Liver (tissue), 3 donors: ENCODE measurements at regions not wholly inside any gene's neighbourhood (a gene's known extent, or its start where the extent isn't known, plus 50 kb on each side); places are given as distances from the start of the nearest gene placed in this dataset.

Experiments used
- RAD21 ChIP-seq, 2 donors: IDR thresholded peaks; 2 replicates each; pipeline ENCODE4 v1.6.1; 2016; ENCODE audit warnings: antibody characterized with exemption in 2 of 2, mild to moderate bottlenecking in 2 of 2
- RXRA ChIP-seq, 2 donors: IDR thresholded peaks; 2 replicates each; pipeline ENCODE4 v1.6.1; 2017 to 2018; ENCODE audit warnings: antibody characterized with exemption in 2 of 2, mild to moderate bottlenecking in 1 of 2
- SP1 ChIP-seq: IDR thresholded peaks from 2 replicates; pipeline ENCODE4 v1.6.1; 2018; ENCODE audit warnings: antibody characterized with exemption, mild to moderate bottlenecking
- TF ChIP-seq, protein P1 (sequence below): fragments of 150-350 bp; IDR thresholded peaks from 2 replicates; pipeline ENCODE4 v1.5.1; 2017; ENCODE audit warnings: improper control_type of control experiment, low read depth, low read length; ENCODE audit not compliant: missing input control
- TF ChIP-seq, protein P2 (sequence below): IDR thresholded peaks from 2 replicates; pipeline ENCODE4 v1.6.1; 2016; ENCODE audit warnings: antibody characterized with exemption, mild to moderate bottlenecking
- TF ChIP-seq, protein P3 (sequence below): IDR thresholded peaks from 2 replicates; pipeline ENCODE4 v1.6.1; 2016; ENCODE audit warnings: antibody characterized with exemption
- donor health status: healthy.
- donor health status: healthy.

DNA sequence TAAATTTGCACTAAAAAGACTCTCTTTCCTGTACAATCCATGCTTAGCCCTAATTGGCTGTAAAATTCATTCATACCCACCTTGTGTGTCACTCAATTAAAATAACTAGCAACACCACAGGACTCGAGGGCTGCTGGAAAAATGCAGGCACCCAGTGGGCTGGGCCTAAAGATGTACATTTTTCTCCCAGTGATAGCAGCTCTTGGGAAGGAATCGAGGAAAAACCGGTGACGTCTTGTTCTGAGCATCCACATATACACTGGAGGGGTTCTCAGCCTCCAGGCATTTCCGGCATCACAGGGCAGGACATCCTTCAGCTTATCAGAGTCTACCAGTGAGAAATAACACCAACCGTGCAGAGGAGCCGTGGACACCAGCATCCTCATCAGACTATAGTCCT, 85.8 kb upstream of the PITRM1 start:
- TF ChIP-seq, protein P1, sequence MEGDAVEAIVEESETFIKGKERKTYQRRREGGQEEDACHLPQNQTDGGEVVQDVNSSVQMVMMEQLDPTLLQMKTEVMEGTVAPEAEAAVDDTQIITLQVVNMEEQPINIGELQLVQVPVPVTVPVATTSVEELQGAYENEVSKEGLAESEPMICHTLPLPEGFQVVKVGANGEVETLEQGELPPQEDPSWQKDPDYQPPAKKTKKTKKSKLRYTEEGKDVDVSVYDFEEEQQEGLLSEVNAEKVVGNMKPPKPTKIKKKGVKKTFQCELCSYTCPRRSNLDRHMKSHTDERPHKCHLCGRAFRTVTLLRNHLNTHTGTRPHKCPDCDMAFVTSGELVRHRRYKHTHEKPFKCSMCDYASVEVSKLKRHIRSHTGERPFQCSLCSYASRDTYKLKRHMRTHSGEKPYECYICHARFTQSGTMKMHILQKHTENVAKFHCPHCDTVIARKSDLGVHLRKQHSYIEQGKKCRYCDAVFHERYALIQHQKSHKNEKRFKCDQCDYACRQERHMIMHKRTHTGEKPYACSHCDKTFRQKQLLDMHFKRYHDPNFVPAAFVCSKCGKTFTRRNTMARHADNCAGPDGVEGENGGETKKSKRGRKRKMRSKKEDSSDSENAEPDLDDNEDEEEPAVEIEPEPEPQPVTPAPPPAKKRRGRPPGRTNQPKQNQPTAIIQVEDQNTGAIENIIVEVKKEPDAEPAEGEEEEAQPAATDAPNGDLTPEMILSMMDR = no peak
- TF ChIP-seq, protein P2, sequence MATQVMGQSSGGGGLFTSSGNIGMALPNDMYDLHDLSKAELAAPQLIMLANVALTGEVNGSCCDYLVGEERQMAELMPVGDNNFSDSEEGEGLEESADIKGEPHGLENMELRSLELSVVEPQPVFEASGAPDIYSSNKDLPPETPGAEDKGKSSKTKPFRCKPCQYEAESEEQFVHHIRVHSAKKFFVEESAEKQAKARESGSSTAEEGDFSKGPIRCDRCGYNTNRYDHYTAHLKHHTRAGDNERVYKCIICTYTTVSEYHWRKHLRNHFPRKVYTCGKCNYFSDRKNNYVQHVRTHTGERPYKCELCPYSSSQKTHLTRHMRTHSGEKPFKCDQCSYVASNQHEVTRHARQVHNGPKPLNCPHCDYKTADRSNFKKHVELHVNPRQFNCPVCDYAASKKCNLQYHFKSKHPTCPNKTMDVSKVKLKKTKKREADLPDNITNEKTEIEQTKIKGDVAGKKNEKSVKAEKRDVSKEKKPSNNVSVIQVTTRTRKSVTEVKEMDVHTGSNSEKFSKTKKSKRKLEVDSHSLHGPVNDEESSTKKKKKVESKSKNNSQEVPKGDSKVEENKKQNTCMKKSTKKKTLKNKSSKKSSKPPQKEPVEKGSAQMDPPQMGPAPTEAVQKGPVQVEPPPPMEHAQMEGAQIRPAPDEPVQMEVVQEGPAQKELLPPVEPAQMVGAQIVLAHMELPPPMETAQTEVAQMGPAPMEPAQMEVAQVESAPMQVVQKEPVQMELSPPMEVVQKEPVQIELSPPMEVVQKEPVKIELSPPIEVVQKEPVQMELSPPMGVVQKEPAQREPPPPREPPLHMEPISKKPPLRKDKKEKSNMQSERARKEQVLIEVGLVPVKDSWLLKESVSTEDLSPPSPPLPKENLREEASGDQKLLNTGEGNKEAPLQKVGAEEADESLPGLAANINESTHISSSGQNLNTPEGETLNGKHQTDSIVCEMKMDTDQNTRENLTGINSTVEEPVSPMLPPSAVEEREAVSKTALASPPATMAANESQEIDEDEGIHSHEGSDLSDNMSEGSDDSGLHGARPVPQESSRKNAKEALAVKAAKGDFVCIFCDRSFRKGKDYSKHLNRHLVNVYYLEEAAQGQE = no peak
- TF ChIP-seq SP1 = no peak
- TF ChIP-seq RAD21 (IDR thresholded peaks at IDR 0.05) = no peak
- TF ChIP-seq, protein P3, sequence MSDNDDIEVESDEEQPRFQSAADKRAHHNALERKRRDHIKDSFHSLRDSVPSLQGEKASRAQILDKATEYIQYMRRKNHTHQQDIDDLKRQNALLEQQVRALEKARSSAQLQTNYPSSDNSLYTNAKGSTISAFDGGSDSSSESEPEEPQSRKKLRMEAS = no peak
- TF ChIP-seq RXRA (IDR thresholded peaks at IDR 0.05) = no peak
